Left lung (tissue), 4 donors: ENCODE measurements at regions not wholly inside any gene's neighbourhood (a gene's known extent, or its start where the extent isn't known, plus 50 kb on each side); places are given as distances from the start of the nearest gene placed in this dataset.

Source experiments
- ATAC-seq: fragments of 200-7000 bp; cut with Tn5 transposase; one replicate; pipeline ENCODE4 v1.9.1; 2020; ENCODE audit warnings: moderate library complexity
- DNase-seq, 4 donors: peaks; one replicate each; pipeline ENCODE4 v3.0.0-alpha.2; 2013 to 2020
- H3K27ac ChIP-seq, 2 donors: fragments of 200-600 bp; sonication (generic) in 1 of 2; one replicate each; pipeline versions ENCODE4 v1.5.0 to v1.8.0; 2020 to 2021
- H3K27me3 ChIP-seq, 2 donors: fragments of 200-600 bp; sonication (generic) in 1 of 2; one replicate each; pipeline versions ENCODE4 v1.5.0 to v1.8.0; 2020 to 2021
- H3K36me3 ChIP-seq, 2 donors: fragments of 200-600 bp; sonication (generic) in 1 of 2; one replicate each; pipeline versions ENCODE4 v1.5.0 to v1.8.0; 2020 to 2021
- H3K4me1 ChIP-seq, 2 donors: fragments of 200-600 bp; one replicate each; pipeline ENCODE4 v1.8.0; 2021
- H3K4me3 ChIP-seq, 2 donors: fragments of 200-600 bp; sonication (generic) in 1 of 2; one replicate each; pipeline versions ENCODE4 v1.5.0 to v1.8.0; 2020 to 2021; ENCODE audit warnings: mild to moderate bottlenecking in 1 of 2
- H3K9me3 ChIP-seq, 2 donors: fragments of 200-600 bp; sonication (generic) in 1 of 2; one replicate each; pipeline versions ENCODE4 v1.5.0 to v1.8.0; 2020 to 2021
- CTCF ChIP-seq, 2 donors: fragments of 200-600 bp; sonication (generic) in 1 of 2; IDR thresholded peaks; one replicate each; pipeline versions ENCODE4 v1.5.0 to v1.8.0; 2021; ENCODE audit warnings: antibody characterized with exemption in 2 of 2
- intact Hi-C, 2 donors: fragments of 100-400 bp; cut with DNase I; formaldehyde crosslinking; loops; one replicate each; pipeline versions ENCODE4 v1.11.2 to v1.14.2; 2022
- donor health status: DM: no; HTN: yes; CAD: no.
- donor health status: DM: no; HTN: no; CAD: no.

- H3K27me3 ChIP-seq, result no peaks in the 10 kb centered on the region
- no peak overlapping the region for H3K27ac ChIP-seq
- H3K4me1 ChIP-seq, result no peaks in the 10 kb centered on the region
- peaks cover 0 to 5% of the 10 kb centered on the region in 2 donors for H3K9me3 ChIP-seq
- TF ChIP-seq CTCF (IDR thresholded peaks at IDR 0.05), result no peak
- DNase-seq (no peak), ATAC-seq (no peak)
- no peak overlapping the region for H3K4me3 ChIP-seq
- no peaks in the 10 kb centered on the region for H3K36me3 ChIP-seq
- intact Hi-C loops, result no loop called here
Measured at GRCh38 chr13:76168661-76169060, 532.5 kb downstream of the LMO7 start.

GRCh38 chr13:76164290-76164689 lies 528.2 kb downstream of the LMO7 start:
- Histone ChIP-seq H3K27ac (no peak overlapping the region), H3K4me1 (no peaks in the 10 kb centered on the region), H3K9me3 (no peaks in the 10 kb centered on the region), H3K4me3 (no peak overlapping the region), H3K27me3 (no peaks in the 10 kb centered on the region), H3K36me3 (no peaks in the 10 kb centered on the region)
- TF ChIP-seq CTCF (IDR thresholded peaks at IDR 0.05), result no peak
- no peak for DNase-seq
- ATAC-seq, result no peak
- intact Hi-C loops, result no loop called here

GRCh38 chr13:76163761-76164160 lies 527.6 kb downstream of the LMO7 start:
- intact Hi-C loops, result no loop called here
- no peak for TF ChIP-seq CTCF (IDR thresholded peaks at IDR 0.05)
- Histone ChIP-seq H3K27me3 (no peaks in the 10 kb centered on the region), H3K4me3 (no peak overlapping the region), H3K4me1 (no peaks in the 10 kb centered on the region), H3K9me3 (no peaks in the 10 kb centered on the region), H3K27ac (no peak overlapping the region), H3K36me3 (no peaks in the 10 kb centered on the region)
- ATAC-seq (no peak), DNase-seq (peak in 1 of 4 donors; percentile 11)

- intact Hi-C loops, result no loop called here
- no peaks in the 10 kb centered on the region for H3K27me3 ChIP-seq
- no peaks in the 10 kb centered on the region for H3K9me3 ChIP-seq
- no peak for TF ChIP-seq CTCF (IDR thresholded peaks at IDR 0.05)
- no peak overlapping the region for H3K27ac ChIP-seq
- DNase-seq, result peak in 2 of 4 donors; percentile 62 to 77
- no peaks in the 10 kb centered on the region for H3K4me1 ChIP-seq
- H3K36me3 ChIP-seq, result no peaks in the 10 kb centered on the region
- no peak overlapping the region for H3K4me3 ChIP-seq
- ATAC-seq, result peak; percentile 32
Measured at GRCh38 chr13:76160961-76161925, 525.1 kb downstream of the LMO7 start.

- H3K9me3 ChIP-seq, result no peaks in the 10 kb centered on the region
- H3K4me1 ChIP-seq, result no peaks in the 10 kb centered on the region
- TF ChIP-seq CTCF (IDR thresholded peaks at IDR 0.05), result no peak
- DNase-seq (no peak), ATAC-seq (no peak)
- no peak overlapping the region for H3K4me3 ChIP-seq
- no peak overlapping the region for H3K27ac ChIP-seq
- no peaks in the 10 kb centered on the region for H3K27me3 ChIP-seq
- intact Hi-C loops, result no loop called here
- no peaks in the 10 kb centered on the region for H3K36me3 ChIP-seq
Measured at GRCh38 chr13:76160506-76160905, 524.4 kb downstream of the LMO7 start.
